ENCODE measurements at regions not wholly inside any gene's neighbourhood (a gene's known extent, or its start where the extent isn't known, plus 50 kb on each side); places are given as distances from the start of the nearest gene placed in this dataset.

DNA sequence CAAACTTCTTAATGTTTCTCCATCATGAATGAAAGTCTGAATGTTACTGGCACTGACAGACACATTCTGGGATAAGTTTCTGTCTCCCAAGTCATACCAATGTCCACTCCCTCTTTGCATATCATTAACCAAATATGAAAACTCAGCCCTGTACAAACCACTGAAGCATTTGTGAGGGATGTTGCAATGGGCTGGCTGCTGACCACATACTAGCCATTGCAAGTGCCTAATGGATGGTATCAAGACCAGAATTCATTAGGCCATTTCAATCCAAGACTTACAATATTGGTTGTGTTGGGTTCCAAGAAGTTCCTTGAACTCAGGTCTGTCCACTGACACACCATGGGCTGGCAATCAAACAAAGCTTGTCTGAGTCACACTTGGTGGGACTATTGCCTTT, 73.8 kb downstream of the CBLN2 start:
- no peak for DNase-seq (ENCODE audit: low read depth in 2 of 2)

DNA sequence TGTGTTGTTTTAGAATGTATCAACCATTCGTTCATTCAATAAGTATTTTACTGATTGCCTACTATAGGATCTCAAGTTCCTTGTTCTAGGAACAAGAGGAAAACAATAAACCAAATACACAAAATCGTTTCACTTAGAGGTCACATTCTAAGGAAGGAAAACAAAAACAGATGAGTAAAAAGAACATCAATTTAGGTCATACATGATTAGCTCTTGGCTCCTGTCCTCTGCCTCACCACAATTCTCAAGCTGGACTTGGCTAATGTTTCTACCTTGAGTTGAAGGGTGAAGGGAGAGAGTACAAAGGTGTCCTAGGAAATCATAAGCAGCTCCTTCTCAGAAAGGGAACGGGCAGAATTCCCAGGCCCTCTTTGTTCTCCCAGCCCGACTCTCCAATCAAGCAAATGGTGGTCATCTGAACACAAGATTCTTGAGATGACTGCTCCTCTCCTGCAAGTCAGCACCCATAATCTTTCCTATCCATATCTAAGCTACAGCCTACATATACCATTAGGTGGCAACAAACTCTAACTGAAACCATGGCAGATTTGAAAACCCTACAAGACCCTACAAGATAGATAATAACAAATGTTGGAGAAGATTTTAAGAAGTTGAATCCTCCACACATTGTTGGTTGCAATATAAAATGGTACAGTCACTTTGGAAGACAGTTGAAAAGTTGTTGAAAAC, 76.0 kb downstream of the CBLN2 start:
- no peak for DNase-seq (ENCODE audit: low read depth in 2 of 2)

DNA sequence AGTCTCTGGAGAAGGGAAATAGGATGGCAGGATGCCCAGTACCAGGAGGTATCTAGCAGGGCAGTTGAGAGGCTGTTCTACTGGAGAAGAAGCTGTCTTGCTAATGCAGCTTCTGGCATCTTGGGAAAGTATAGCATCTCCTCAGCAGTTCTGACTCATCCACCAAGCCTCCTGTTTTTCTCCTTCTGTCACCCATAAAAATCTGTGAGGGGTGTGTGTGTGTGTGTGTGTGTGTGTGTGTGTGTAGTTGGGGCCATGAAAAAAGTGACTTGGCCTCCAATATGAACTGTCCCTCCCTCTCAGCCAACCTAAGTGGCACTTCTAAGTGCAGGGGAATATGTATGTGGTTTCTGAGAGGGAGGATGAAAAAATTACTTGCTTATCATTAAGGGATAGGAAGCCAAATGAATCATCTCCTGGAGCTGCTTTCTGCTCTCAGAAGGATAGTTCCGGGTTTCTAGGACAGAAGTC, 83.9 kb downstream of the CBLN2 start:
- no peak for DNase-seq (ENCODE audit: low read depth in 2 of 2)

DNA sequence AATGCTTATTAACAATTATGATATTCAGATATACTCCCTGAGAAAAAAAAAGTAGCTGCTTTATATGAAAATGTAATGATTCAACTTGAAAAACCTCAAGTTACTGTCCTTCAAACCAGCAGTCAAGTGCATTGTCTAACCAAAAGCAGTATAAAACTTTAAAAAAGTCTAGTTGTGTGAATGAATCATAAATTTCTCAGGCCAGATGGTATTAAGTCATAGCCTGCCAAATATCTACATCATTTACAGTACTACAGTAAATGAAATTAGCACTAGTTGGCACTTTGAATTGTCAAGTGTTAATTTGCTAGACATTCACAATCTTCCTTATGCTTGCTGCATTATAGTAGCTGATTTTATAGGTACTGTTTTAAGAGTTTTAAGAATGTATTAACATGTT, 85.9 kb downstream of the CBLN2 start:
- DNase-seq (ENCODE audit: low read depth in 2 of 2): no peak

DNA sequence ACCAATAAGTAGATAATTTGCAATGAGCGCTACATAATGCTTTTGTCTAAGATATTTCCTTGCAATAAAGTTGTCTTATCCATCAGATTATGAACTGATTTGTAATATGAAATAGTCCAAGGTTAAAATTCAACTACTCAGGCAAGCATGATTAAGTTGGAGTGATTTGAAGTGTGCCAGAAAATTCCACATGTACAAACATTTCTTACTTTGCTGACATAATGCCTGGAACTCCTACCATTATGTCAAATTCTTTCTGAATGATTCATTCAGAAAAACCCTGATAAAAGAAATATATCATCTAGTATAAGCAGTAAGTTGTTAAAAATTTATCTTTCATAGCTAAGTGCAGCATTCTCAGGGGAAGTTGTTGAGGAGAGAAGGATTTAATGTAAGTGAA, 87.3 kb downstream of the CBLN2 start:
- no peak for DNase-seq (ENCODE audit: low read depth in 2 of 2)

DNA sequence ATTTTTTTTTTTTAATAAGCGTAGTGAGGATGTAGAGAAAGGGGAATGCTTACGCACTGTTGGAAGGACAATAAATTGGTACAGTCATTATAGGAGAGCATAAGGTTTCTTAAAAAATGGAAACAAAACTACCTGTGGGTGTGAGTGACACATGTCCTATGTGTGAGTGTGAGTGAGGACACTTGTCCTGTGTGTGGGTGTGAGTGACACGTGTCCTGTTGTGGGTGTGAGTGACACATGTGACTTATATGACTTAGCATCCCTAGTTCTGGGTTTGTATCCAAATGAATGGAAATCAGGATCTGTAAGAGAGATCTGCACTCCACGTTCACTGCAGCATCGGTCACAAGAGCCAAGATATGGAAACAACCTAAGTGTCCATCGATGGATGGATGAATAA, 91.8 kb downstream of the CBLN2 start:
- DNase-seq (ENCODE audit: low read depth in 2 of 2): no peak

DNA sequence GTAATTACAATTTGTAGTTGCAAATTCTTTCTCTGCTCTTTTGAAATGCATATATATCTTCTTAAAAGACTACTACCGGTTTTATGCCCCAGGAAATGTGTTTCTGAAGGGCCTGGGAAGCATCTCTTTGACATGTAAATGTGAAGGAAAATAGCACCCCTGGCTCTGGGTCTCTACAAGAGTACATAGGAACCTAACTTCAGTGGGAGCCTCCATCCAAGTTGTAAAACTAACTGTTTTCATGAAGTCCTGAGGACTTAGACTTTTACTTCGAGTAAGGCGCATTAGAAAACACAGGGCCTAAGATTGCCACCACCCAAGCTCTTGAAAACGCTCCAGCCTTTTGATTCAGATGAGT, 99.4 kb downstream of the CBLN2 start:
- DNase-seq (ENCODE audit: low read depth in 2 of 2): no peak

- DNase-seq (ENCODE audit: low read depth in 2 of 2): no peak
These were observed 99.9 kb downstream of the CBLN2 start for GRCh38 chr18:72444111-72444797.

DNA sequence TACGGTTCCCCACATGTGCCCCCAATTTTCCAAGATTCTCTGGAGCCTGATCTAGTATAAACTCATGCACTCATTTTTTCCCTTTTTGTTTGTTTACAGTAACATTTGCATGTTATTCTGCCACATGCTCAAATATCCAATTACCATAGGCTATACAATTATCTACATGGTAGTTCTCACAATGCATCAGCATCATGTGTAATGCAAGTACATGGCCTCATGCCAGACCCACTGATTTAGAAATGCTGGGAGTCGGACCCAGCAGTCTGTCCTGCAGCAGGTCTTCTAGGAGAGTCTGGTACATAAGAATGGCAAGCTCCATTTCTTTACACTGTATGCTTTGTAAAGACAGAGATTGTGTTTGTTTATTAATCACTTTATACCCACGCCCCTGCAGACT, 107.7 kb downstream of the CBLN2 start:
- no peak for DNase-seq (ENCODE audit: low read depth in 2 of 2)

- no peak for DNase-seq (ENCODE audit: low read depth in 2 of 2)
These were observed 110.4 kb downstream of the CBLN2 start for GRCh38 chr18:72433756-72434155.

DNA sequence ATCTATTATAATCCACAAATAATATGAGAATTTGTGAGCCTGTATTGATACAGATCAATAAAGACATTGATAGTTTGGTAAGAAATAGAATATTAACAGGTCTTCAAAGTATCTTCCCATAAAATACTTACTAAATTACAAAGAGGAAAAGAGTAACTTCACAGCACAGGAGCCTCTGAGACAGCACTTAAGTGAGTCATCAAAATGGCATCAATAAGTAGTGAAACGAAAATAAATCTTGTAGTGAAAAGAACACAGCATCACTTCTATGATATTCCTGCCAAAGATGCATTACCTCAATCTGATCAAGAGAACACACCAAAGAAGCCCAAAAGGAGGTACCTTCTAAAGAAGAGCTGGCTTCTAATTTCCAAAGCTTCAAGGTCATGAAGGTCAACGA, 116.4 kb downstream of the CBLN2 start:
- no peak for DNase-seq (ENCODE audit: low read depth in 2 of 2)

DNA sequence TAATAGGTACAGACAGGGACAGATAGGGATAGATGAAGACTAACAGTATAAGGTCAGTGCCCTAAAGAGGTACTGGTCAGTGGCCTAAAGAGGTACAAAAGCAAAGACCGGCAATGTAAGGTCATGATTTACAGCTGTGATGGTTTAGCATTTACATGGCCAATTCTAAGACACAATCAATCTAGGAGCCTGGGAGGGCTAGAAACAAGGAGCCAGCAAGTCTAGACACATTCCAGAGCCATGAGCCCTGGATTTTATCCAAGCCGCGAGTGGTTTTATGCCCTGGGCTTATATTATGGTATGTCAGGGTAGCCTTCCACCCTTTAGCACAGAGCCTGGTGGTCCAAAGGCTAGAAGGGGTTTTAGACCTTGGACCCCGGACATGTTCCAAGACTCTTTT, 124.2 kb downstream of the CBLN2 start:
- no peak for DNase-seq (ENCODE audit: low read depth in 2 of 2)

DNA sequence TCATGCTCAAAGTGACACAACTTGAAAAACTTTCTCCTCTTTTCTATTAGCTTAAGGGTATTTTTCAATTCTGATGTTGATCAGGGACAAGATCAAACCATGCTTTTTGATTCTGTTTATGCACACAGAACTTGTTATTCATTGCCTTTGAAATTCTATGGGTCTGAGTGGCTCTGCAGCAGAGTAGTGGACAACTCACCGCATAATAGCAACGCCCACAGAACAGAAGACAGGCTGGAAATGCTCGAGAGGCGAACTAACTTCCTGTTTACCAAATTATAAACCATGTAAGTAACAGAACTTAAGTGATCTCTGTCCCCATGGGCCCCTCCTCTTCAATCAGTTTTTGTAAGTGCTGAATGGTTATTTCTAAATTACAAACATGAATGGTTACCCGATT, 131.2 kb downstream of the CBLN2 start:
- DNase-seq (ENCODE audit: low read depth in 2 of 2): no peak

DNA sequence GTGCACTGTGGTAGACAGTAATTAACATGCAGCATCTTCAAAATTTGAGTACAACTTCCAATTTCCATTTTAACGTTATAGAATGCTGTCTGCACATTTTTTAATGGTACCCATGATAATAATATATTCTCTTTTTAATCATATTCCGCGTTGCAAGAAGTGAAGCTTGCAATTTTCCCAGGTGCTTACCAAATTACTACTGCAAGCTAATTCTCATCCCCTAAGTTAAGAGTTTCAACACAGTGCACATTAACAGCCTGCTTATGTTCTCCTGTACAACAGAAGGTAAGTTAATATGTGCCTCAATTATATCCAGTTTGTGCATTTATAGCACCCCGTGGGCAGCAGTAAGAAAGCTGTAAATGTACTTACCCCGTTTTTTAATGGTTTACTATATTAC, 132.9 kb downstream of the CBLN2 start:
- no peak for DNase-seq (ENCODE audit: low read depth in 2 of 2)

- no peak for DNase-seq (ENCODE audit: low read depth in 2 of 2)
These were observed 133.7 kb downstream of the CBLN2 start for GRCh38 chr18:72410399-72410798.

- no peak for DNase-seq (ENCODE audit: low read depth in 2 of 2)
These were observed 134.2 kb downstream of the CBLN2 start for GRCh38 chr18:72409903-72410302.

DNA sequence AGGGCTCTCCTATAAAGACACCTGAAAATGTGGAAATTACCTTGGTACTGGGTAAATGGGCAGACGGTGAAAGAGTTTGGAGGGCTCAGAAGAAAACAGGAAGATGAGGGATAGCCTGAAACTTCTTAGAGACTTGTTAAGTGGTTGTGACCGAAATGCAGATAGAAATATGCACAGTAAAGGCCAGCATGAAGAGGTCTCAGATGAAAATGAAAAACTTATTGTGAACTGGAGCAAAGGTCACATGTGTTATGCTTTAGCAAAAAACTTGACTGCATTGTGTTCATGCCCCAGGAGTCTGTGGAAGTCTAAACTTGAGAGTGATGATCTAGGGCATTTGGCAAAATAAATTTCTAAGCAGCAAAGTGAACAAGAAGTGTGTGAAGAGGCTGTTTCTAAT, 137.1 kb downstream of the CBLN2 start:
- no peak for DNase-seq (ENCODE audit: low read depth in 2 of 2)

GRCh38 chr18:72391951-72392350, 152.2 kb downstream of the CBLN2 start:
- no peak for DNase-seq (ENCODE audit: low read depth in 2 of 2)

DNA sequence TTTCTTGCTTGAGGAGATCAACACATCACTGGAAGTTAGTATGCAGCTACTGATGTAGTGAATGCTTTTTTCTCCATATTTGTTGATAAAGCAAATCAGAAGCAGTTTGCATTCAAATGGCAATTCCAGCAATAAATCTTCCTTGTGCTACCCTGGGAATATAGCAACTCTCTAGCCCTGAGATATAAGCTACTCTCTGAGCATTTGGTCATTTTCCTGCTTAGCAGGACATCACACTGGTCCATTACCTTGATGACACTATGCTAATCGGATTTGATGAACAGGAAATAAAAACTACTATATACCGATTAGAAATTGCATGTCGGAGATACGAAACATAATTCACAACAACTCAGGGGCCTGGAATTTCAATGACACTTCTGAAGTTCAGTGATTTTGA, 152.7 kb downstream of the CBLN2 start:
- DNase-seq (ENCODE audit: low read depth in 2 of 2): no peak

DNA sequence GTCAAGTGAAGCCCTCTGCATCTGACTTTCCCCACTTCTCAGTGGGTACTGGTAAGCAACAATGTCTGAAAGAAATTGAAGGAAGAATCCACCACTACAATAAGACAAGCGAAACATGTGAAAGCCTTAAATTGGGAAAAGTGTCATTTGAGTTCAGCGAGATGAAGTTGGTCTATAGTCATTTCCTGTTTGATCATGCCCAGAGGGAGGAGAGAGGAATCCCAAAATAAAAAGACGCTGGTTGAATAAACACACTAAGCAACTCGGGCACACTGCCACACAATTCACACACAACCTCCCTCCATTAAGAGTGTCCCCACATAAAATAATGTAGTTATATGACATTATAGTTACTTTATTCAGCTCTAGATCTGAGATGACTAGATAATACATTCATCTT, 166.1 kb downstream of the CBLN2 start:
- DNase-seq (ENCODE audit: low read depth in 2 of 2): no peak

GRCh38 chr18:72376256-72376655, 167.9 kb downstream of the CBLN2 start:
- no peak for DNase-seq (ENCODE audit: low read depth in 2 of 2)

GRCh38 chr18:72375618-72376017, 168.5 kb downstream of the CBLN2 start:
- no peak for DNase-seq (ENCODE audit: low read depth in 2 of 2)

DNA sequence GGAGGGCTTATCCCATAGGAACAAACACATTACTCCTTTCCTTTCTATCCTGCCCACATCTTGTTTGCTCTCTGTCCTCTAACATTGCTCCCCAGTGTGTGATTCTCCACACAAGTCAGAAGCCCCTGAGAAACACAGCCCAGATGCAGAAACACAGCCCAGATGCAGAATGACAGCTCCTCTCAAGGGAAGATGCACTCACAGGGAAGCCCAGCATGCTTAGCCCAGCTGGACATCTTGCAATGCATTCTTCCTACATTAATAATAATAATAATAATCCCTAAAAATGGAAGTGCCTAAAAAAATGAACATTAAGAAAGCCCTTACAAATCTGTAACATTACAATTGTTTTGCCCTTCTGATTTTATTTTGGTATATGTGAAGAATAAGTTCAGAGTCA, 172.1 kb downstream of the CBLN2 start:
- no peak for DNase-seq (ENCODE audit: low read depth in 2 of 2)

GRCh38 chr18:72368308-72368707, 175.8 kb downstream of the CBLN2 start:
- no peak for DNase-seq (ENCODE audit: low read depth in 2 of 2)

Data from stimulated activated CD4-positive, alpha-beta T cell treated with anti-CD3 and anti-CD28 coated beads, Interleukin-4, amount 100 ng/mL, for 48 hours (primary cell).